GM12891 (cell line): ENCODE measurements at regions not wholly inside any gene's neighbourhood (a gene's known extent, or its start where the extent isn't known, plus 50 kb on each side); places are given as distances from the start of the nearest gene placed in this dataset.

Experiments used
- DNase-seq: peaks from one replicate; pipeline ENCODE4 v3.0.0; 2011; ENCODE audit warnings: low spot score; ENCODE audit not compliant: insufficient read length
- FAIRE-seq: peaks from 2 replicates; lab custom pipeline; 2011; peaks lifted over from hg19 to GRCh38; lab: Jason Lieb, UNC
- PAX5 ChIP-seq: IDR thresholded peaks from 2 replicates; pipeline ENCODE4 v1.6.1; 2011; ENCODE audit warnings: low read length, moderate library complexity, mild to moderate bottlenecking; ENCODE audit not compliant: insufficient read depth, severe bottlenecking
- POLR2A ChIP-seq: IDR thresholded peaks from 2 replicates; pipeline ENCODE4 v1.6.1; 2011; ENCODE audit warnings: low read depth, low read length, control low read depth
- POLR2AphosphoS5 ChIP-seq: IDR thresholded peaks from 2 replicates; pipeline ENCODE4 v1.6.1; 2011; ENCODE audit warnings: low read depth, low read length, control low read depth
- POU2F2 ChIP-seq: IDR thresholded peaks from 2 replicates; pipeline ENCODE4 v1.6.1; 2011; ENCODE audit warnings: low read depth, mild to moderate bottlenecking, control low read depth, low read length, moderate library complexity
- SPI1 ChIP-seq: IDR thresholded peaks from 2 replicates; pipeline ENCODE4 v1.6.1; 2011; ENCODE audit warnings: low read depth, low read length, control low read depth
- TAF1 ChIP-seq: IDR thresholded peaks from 2 replicates; pipeline ENCODE4 v1.6.1; 2011; ENCODE audit warnings: low read depth, low read length, control low read depth

- FAIRE-seq (no peak), DNase-seq (no peak)
- TF ChIP-seq TAF1 (no peak), PAX5 (no peak), POLR2AphosphoS5 (no peak), SPI1 (no peak), POLR2A (no peak), POU2F2 (no peak)
These were observed 147.9 kb upstream of the GAP43 start for GRCh38 chr3:115475178-115476041.

GRCh38 chr3:115476472-115476871 lies 146.8 kb upstream of the GAP43 start:
- no peak for FAIRE-seq
- DNase-seq = no peak
- TF ChIP-seq POU2F2 (no peak), PAX5 (no peak), TAF1 (no peak), SPI1 (no peak), POLR2AphosphoS5 (no peak), POLR2A (no peak)

- no peak for TF ChIP-seq POU2F2
- TF ChIP-seq SPI1 = 0 out of 2 replicates have a peak, but pooled peaks have one; percentile 20
- TF ChIP-seq PAX5 = no peak
- no peak for TF ChIP-seq TAF1
- no peak for TF ChIP-seq POLR2A
- FAIRE-seq (no peak), DNase-seq (no peak)
These were observed 145.0 kb upstream of the GAP43 start for GRCh38 chr3:115478359-115478758.

- no peak for TF ChIP-seq POLR2A
- no peak for TF ChIP-seq TAF1
- DNase-seq = no peak
- no peak for FAIRE-seq
These were observed 136.4 kb upstream of the GAP43 start for GRCh38 chr3:115486880-115487279.

GRCh38 chr3:115487968-115488367 lies 135.3 kb upstream of the GAP43 start:
- FAIRE-seq (no peak), DNase-seq (no peak)
- TF ChIP-seq POLR2A (no peak), TAF1 (no peak), PAX5 (no peak), SPI1 (no peak), POLR2AphosphoS5 (no peak)

GRCh38 chr3:115488409-115488808 lies 134.9 kb upstream of the GAP43 start:
- no peak for DNase-seq
- TF ChIP-seq POLR2AphosphoS5 (no peak), TAF1 (no peak), PAX5 (no peak), POLR2A (no peak), SPI1 (no peak), POU2F2 (no peak)
- FAIRE-seq = no peak

- TF ChIP-seq PAX5 (no peak), SPI1 (no peak), TAF1 (no peak), POLR2A (no peak), POLR2AphosphoS5 (no peak), POU2F2 (no peak)
- FAIRE-seq (no peak), DNase-seq (no peak)
These were observed 128.5 kb upstream of the GAP43 start for GRCh38 chr3:115494826-115495225.

GRCh38 chr3:115498421-115498820 lies 124.9 kb upstream of the GAP43 start:
- FAIRE-seq (no peak), DNase-seq (no peak)
- TF ChIP-seq PAX5 (no peak), SPI1 (no peak), POLR2A (no peak), TAF1 (no peak)

GRCh38 chr3:115498898-115499297 lies 124.4 kb upstream of the GAP43 start:
- TF ChIP-seq SPI1 (no peak), POLR2A (no peak), POU2F2 (no peak), PAX5 (no peak), TAF1 (no peak), POLR2AphosphoS5 (no peak)
- DNase-seq (no peak), FAIRE-seq (no peak)

- TF ChIP-seq TAF1 = no peak
- no peak for TF ChIP-seq POLR2A
- no peak for TF ChIP-seq POU2F2
- TF ChIP-seq SPI1 = no peak
- DNase-seq (no peak), FAIRE-seq (no peak)
These were observed 123.6 kb upstream of the GAP43 start for GRCh38 chr3:115499666-115500065.
